ENCODE measurements at regions not wholly inside any gene's neighbourhood (a gene's known extent, or its start where the extent isn't known, plus 50 kb on each side); places are given as distances from the start of the nearest gene placed in this dataset.

DNA sequence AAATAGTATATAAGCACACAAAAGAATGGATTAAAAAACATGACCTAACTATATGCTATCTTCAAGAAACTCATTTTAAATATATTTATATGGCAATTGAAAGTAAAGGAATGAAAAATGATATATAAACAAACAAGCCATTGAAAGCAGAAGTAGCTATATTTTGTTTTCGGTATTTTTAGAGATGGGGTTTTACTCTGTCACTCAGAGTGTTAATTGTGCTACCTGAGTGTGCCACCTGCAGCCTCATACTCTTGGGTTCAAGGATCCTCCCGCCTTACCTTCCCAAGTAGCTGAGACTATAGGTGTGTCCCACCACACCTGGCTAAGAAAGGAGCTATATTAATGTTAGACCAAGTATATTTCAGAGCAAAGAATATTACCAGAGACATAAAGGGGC lies 624.1 kb downstream of the BUD13 start:
- no peak for DNase-seq (ENCODE audit: low read depth)

DNA sequence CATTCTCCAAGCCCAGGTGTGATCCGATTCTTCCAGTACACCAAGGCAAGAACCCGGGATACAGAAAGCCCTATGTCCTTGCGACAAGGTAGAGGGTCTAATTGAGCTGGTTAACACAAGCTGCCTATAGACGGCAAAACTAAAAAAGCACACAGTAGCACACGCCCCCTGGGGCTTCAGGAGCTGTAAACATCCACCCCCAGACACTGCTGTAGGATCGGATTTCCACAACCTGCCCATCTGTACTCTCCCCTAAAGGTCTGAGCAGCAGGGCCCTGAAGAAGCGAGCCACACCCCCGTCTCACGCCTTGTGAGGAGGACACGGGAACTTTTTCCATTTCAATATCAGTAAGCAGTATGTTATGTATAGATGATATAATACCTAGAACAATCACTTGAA lies 624.7 kb downstream of the BUD13 start:
- no peak for DNase-seq (ENCODE audit: low read depth)

- DNase-seq (ENCODE audit: low read depth) = no peak
Measured at GRCh38 chr11:116145187-116145865, 627.5 kb downstream of the BUD13 start.

- DNase-seq (ENCODE audit: low read depth) = no peak
Measured at GRCh38 chr11:116144387-116144958, 628.3 kb downstream of the BUD13 start.

DNA sequence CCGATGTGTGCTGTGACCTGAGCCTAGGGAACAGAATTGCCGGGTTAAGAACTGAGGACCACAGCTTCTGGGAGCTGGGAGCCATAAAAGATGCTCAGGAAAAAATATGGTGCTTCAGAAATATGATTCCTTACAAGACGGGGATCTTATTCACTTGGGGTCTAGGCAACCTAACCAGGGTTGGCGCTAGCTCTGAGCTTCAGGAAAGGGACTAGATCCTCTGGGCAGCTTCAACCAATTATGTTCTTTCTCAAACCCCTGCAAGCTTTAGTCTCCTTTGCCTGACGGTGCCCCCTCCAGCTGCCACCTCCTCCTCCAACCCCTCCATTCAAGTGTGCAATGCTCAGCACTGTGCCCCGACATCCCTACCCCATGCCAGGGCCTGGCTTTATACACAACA lies 634.1 kb upstream of the CADM1 start:
- no peak for DNase-seq (ENCODE audit: low read depth)

DNA sequence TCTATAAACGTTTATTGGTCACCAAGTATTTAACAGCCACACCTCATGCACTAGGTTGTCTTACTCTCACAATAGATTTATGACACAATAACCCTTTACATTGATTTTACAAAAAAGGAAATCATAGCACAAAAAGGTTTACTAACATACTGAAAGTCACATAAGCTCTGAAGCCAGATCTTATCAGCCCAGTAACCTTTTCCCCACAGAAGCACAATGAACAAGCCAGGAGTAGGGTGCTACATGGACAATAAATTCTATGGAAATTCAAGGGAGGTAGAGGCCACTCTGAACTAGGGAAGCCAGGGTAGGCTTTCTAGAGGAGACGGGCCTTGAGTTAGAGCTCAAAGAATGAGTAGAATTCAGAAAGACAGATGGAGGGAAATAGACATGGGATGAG lies 633.5 kb upstream of the CADM1 start:
- DNase-seq (ENCODE audit: low read depth) = no peak

DNA sequence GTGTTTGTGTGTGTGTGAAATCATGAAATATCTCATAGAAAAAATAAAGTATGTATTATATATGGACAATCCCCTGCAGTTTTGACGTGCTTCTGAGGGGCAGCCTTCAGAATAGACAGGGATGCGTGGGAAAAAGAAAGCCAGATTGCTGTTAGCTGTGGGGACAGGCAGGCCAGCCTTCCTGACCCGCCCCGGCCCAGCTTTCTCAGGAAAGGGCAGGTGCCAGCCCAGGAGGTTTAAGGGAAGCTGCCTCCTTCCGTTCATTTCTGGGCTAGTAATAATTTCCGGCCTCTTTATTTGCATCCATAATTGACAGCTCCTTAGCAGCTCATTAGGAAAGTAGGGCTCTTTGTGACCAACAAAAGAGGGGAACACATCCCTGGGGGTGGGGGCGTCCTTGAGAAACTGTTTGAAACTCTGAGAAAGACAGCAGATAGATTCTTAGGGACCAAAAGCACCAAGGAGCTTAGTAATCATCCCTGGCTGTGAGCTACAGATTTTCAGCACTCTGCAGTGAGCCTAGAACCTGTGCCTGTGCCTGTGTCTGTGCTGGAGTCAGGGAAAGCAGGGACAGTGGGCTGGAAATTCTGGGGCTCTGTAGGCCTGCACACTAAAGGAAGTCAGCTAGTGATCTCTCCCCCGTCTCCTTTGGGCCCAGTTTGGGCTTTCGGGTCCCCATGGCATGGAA lies 632.9 kb upstream of the CADM1 start:
- DNase-seq (ENCODE audit: low read depth) = no peak

- no peak for DNase-seq (ENCODE audit: low read depth)
Measured at GRCh38 chr11:116135891-116136290, 631.7 kb upstream of the CADM1 start.

GRCh38 chr11:116134450-116134849 lies 630.2 kb upstream of the CADM1 start:
- no peak for DNase-seq (ENCODE audit: low read depth)

DNA sequence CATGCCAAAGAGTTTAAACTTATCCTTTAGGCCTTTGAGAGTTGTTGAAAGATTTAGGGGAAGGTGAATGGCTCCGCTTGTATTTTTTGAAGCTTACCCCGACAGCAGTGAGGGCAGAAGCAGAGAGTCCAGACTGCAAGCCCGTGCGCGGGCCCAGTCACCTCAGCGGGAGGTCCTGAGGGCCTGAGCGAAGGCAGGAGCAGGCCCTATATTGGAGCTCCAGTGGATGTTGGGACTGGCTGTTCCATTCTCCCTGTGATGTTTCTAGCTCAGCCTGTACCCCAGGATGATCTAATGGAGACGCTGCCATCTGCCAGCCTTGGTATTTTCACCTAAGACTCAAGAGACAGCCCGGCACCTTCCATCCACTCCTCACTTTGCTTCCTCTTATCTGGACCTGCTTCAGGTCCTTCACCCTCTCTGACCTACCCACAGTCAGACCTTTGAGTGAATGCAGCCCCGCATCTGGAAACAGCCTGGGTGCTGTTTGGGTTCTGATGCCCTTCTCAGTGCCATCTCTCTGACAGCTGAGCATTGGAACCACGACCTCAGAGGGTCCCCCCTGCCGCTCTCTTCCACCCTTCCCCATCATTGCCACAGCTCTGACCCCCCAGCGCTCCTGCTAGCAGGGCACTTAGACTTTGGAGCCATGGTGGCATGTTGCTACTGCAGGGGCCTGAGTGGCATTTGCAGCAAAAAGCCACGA lies 628.2 kb upstream of the CADM1 start:
- DNase-seq (ENCODE audit: low read depth) = no peak

DNA sequence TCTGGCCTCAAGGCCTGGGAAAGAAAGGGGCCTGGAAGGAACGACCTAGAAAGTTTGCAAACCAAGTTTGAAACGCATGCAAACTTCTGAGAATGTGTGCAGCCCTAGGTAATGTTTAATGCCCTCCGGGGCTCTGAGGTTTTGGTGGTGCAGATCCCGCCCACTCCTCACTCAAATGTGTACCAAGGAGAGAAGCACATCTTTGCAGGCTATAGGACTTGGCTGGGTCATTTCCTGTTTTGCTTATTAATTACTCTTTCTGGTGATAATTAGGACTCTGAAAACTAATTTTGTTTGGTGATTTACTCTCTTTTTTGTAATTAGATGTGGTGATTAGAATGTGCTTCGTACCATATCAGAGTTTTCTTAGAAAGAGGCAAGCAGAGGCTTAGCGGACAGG lies 625.9 kb upstream of the CADM1 start:
- no peak for DNase-seq (ENCODE audit: low read depth)

DNA sequence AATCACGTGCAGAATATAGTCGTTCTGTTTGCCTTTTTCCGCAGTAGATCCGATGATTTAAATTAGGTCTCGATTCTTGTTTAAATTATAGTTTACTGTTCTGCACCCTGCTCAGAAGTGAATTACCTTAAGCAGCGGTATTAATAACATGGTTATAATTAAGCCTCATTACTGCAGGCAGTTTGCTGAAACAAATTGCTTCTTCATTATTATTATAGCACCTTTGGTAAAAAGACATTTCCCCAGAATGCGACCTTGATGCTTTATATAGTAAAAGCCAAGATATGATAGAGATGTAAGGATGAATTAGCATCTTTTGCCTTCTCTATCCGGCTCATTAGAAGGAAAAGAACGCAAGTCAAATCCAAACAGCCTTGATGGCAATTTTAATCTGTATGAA lies 625.2 kb upstream of the CADM1 start:
- no peak for DNase-seq (ENCODE audit: low read depth)

DNA sequence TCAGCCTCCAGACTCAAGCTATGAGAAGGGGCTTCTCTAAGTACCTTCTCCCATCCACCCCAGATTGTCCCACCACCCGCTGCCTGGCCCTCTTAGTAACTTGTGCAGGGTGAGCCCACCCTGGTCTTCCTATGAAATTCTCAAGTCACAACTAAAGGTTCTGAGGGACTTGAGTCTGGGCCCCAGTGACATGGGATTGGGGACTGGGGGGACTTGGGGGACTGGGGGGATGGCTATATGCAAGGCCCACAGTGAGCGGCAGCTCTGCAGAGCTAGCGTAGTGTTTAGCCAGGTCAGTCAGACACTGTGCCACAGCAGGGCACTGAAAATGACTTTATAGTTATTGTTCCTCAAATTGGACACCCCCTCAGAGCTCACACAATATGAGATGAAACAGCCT lies 622.3 kb upstream of the CADM1 start:
- DNase-seq (ENCODE audit: low read depth) = no peak

GRCh38 chr11:116124922-116125714 lies 620.9 kb upstream of the CADM1 start:
- DNase-seq (ENCODE audit: low read depth) = no peak

- DNase-seq (ENCODE audit: low read depth) = no peak
Measured at GRCh38 chr11:116123739-116124138, 619.5 kb upstream of the CADM1 start.

GRCh38 chr11:116122697-116123472 lies 618.7 kb upstream of the CADM1 start:
- DNase-seq (ENCODE audit: low read depth) = no peak

GRCh38 chr11:116119158-116119557 lies 614.9 kb upstream of the CADM1 start:
- no peak for DNase-seq (ENCODE audit: low read depth)

DNA sequence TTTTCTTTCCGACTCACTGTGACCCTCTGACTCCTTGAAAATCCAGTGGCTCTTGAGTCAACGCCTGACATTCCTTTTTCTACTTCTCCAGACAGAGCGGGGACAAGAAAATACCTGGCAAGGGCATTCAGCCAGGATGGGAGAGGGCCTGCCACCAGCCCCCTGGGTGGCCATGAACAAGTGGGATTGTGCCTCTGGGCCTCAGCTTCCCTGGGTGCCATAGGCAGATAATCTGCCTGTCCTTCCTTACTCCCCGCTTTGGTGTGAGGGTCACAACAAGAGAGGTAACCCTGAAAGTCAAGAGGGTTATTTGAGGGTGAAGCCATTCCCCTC lies 613.9 kb upstream of the CADM1 start:
- no peak for DNase-seq (ENCODE audit: low read depth)

DNA sequence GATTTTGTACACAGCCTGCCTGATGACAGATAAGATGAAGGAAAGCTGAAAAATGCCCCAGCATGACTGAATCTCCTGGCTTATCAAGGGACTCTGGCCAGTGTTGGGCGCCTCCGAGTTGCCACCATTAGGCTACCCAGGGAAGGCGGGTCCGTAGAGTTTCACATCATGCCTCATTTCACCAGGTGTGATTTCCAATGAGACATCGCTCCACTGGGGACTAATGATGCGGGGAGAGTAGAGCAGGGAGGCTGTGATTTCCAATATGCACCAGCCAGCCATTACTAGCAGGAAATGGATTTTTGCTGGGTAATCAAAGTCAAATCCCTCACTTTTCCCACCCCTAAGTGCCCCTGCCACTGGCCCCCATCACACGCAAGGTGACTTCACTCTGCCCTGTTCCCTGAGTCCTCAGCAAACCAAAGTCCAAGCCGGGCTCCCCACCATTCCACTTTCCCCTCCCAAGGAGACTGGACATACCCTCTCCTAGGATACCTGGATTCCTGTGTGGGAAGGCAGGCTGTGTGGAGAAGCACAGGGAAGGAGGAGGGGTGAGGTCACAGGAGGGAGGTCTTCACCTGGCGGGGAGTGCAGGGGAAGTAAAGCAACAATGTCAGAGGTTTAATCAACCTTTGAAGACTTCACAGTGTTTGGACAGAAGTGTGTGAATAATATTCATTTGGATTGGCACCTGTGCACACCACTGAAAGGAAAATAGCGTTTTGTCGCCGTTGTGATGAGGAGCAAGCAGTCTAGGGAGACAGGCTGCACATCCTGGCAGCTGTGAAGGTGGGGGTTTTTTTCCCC lies 613.3 kb upstream of the CADM1 start:
- no peak for DNase-seq (ENCODE audit: low read depth)

DNA sequence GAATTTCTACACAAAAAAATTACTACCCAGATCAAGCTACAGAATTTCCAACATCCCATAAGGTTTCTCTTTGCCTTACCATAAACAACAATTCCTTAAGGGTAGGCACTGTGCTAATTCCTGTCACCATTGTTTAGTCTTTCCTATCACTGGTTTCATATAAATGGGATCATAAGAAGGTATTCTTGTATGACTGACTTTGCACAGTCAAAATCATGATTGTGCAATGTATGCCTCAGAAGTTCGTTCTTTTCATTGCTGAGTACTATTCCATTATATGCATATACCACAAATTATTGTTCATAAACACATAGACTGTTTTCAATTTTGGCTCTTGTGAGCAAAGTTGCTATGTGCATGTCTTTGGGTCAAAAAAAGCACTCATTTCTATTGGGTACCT lies 611.6 kb upstream of the CADM1 start:
- no peak for DNase-seq (ENCODE audit: low read depth)

DNA sequence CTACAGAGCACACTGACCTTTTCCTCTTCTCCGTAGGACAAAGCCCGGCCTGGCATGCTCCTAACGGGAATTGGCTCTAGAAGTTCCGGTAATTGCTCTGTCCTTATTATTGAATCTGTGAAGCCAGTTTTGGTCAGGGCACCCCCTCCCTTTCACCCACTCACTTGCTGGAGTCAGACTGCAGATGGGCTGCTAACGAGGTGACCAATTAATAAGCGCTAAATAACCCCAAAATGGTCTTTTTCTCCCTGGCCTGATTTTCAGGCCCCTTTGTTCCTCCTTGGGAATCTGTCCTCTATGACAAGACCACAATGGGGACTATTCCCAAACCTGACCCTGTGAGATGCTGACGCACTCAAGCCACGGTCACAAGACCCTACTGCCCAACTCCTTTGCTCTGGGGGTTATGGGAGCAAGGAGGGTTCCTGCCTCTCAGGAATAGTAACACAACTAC lies 610.0 kb upstream of the CADM1 start:
- no peak for DNase-seq (ENCODE audit: low read depth)
